HG03354 (cell line): ENCODE measurements at regions not wholly inside any gene's neighbourhood (a gene's known extent, or its start where the extent isn't known, plus 50 kb on each side); places are given as distances from the start of the nearest gene placed in this dataset.

ENCODE experiments used
- ATAC-seq: cut with Tn5 transposase; IDR thresholded peaks from one replicate; pipeline ENCODE4 v1.9.1; 2021; ENCODE audit warnings: mild to moderate bottlenecking; ENCODE audit not compliant: unreplicated experiment, poor library complexity, severe bottlenecking

DNA sequence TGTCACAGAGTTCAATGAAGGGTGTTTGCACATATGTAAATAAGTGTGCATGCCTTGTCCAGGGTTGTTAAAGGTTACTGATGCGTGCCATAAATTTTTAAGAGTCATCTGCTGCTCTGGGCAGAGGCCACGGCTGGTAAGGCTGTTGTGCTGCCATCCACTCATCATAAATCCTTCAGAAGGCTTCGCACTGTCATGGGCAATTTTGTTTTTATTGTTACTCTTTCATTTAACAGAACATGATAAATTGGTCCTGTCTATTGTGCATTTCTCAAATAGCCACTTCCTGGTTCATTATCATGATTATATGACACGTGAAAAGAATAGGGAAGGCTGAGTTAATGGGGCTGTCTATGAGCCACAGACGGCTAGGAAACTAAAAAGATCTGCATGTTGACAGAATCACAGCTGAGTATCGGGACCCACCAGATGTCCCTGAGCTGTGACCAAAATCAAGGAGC lies 634.3 kb upstream of the SOX11 start:
- ATAC-seq: no peak

DNA sequence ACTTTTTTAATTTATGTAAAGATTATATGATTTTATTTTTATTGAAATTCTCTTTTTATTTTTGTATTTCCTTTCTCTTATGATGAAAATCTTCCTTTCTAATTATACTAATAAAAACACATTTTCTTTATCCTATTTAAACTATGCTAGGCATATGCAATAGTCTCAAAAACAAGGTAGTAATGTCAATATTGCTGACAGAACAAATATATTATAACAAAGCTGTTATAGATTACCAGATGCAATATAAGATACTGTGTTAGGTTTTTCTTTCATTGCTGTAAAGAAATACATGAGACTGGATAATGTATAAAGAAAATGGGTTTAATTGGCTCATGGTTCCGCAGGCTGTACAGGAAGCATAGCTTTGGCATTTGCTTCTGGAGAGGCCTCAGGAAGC lies 631.2 kb upstream of the SOX11 start:
- ATAC-seq: no peak

- ATAC-seq: no peak
Observed at GRCh38 chr2:5064687-5065086, 627.5 kb upstream of the SOX11 start.

GRCh38 chr2:5067816-5068215 lies 624.4 kb upstream of the SOX11 start:
- no peak for ATAC-seq

DNA sequence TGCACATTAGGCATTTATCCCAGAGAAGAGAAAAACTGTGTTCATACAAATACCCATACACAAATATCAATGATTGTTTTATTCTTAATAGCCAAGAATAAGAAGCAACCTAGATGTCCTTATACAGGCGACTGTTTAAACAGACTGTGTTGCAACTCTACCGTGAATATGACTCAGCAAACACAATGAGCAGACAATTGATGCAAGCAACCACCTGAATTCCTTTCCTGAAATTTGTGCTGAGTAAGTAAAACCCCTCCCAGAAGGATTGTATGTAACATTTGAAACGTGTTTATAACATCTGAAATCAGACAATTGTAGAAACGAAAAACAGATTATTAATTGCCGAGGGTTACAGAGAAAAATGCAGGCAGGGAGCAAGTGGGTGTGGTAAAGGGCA lies 621.9 kb upstream of the SOX11 start:
- no peak for ATAC-seq

- no peak for ATAC-seq
Observed at GRCh38 chr2:5074733-5075132, 617.5 kb upstream of the SOX11 start.

DNA sequence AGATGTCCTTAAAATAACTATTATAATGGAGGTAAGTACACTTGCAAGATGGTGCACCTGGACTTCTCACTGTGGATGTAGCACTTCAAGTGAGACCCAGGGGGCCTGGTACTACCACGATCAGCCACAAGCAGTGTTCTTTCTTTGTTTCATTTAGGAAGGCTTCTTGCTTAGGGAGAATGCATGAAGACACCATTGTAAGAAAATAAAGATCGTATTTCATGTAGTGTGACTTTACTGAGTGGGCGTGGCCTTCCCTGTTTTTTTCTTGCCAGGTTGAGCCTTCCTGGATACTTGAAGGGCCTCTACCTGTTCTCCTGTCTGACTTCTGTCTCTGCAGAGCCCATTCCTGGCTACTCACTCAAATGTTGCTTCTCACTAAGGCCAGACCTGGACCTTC lies 615.6 kb upstream of the SOX11 start:
- no peak for ATAC-seq

DNA sequence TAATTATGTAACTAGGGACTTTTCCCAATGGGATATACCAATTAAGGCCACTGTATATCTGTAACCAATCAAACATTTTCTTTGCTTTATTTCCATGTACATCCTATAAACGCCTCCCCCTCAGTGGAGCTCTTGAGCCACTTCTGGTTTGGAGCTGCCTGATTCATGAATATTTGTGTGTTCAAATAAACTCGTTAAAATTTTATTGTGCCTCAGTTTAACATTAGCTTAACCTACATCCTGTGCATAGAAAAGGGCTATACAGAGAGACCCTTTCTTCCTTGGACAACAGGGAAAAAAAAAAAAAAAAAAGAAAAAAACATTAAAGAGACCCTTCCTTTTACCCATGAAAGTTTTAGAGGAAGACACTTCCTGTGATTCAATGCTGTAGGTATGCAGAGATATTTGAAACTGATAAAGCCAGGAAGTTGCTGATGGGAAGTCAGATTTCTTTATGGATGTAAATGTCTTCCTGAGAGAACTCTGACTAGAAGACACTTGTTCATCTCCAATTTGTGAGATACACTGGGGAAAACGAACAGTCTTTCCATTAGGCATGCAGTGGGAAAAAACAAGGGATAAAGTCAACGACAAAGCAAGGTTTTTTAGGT lies 614.6 kb upstream of the SOX11 start:
- no peak for ATAC-seq

GRCh38 chr2:5083402-5083801 lies 608.8 kb upstream of the SOX11 start:
- no peak for ATAC-seq

DNA sequence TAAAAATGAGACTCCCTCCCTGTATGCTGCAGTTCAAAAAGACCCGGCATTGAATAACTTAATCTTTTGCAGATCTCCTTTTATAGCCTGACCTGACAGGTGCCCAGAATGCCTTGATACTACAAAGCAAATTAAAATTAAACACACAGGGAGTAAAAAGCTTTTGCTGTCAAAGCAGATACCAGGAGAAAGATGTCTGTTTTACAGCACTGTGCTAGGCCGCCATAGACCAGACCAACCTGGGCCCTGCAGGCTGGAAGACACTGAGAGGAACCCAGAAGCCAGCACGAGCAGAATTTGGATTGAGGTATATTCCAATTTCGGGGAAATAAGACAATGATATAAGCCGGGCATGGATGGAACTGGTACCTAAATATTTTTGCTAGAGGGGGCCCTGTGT lies 602.8 kb upstream of the SOX11 start:
- ATAC-seq: no peak

GRCh38 chr2:5093056-5093455 lies 599.1 kb upstream of the SOX11 start:
- ATAC-seq: no peak

- ATAC-seq: no peak
Observed at GRCh38 chr2:5093518-5093917, 598.7 kb upstream of the SOX11 start.

GRCh38 chr2:5094192-5094591 lies 598.0 kb upstream of the SOX11 start:
- ATAC-seq: no peak

GRCh38 chr2:5098286-5098685 lies 593.9 kb upstream of the SOX11 start:
- no peak for ATAC-seq

GRCh38 chr2:5102823-5103222 lies 589.4 kb upstream of the SOX11 start:
- no peak for ATAC-seq

- no peak for ATAC-seq
Observed at GRCh38 chr2:5111581-5111980, 580.6 kb upstream of the SOX11 start.

DNA sequence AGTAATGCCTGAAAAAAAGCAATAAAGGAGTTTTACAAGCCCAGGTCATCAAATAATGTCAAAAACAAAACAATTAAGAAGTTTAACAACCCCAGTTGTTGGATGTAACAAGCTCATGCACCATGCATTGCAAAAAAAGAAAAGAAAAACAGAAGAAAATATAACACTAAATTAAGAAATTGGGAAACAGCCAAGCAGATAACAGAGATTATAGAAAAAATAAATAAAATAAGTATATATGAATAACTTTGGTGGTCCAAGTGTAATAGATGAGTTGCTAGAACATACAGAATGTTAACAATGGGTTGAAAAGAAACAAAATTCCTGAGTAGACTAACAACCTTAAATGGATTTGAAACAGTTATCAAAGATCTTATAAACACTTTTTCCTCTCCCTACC lies 573.1 kb upstream of the SOX11 start:
- ATAC-seq: no peak

DNA sequence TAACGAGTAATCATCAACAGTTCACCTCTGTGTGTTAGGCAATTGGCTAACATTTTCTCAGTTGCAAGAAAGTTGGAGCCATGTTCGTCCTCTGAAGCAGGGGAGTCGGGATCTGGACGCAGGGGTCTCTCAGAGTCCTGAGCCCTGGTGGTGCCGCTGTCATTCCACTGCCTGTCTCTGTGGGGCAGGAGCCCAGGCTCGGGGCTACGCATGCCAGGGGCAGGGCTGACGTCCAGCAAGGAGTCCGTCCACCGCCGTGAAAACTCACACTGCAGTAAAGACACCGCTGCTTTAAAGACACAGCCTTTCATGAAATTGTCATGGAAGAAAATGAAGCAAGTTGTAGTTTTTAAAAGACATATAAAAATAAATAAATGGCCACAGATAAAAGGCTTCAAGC lies 571.1 kb upstream of the SOX11 start:
- ATAC-seq: no peak

DNA sequence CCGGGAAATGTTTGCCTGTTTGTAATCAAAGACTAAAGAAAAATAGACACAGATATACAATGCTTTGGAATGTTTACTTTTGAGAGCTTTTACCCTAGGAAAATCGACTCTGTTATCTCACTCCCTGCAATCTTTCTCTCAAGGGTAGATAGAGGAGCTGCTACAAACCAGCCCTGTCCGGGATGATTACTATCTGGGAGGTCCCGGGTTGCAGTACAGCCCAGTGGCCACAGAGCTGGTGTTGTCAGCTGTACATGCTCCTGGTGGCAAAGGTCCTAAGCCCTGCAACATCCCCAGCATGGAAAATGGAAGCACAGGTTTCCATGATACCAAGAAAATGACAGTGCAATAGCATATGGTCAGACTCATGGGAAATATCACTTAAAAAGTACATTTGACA lies 570.5 kb upstream of the SOX11 start:
- ATAC-seq: no peak

DNA sequence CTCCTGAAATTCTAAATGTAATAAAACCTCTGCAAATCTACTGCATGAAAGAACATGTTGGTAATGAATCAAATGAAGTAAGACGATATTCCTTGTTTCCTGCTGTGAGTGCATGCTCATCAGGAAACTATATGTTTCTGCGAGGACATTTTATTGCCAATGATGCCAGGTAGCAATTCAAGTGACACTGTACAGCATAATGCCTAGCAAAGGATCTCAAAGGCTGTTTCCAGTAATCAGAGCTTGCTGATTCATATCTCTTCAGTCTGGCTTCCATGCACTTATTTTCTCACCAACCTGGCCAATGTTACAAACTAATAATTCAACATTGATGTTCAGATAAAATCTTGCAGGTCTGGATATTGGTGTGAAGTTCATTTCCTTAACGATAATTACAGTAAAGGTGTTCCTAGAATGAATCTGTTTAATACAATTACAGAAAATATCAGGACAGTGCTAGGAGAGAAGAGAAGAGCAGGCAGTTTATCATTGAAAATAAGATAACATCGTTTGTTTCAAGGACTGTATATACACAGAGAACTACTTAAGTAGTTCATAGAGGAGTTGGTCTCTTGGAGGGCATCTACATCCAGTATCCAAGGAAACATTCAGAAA lies 568.5 kb upstream of the SOX11 start:
- no peak for ATAC-seq

GRCh38 chr2:5125017-5125730 lies 567.0 kb upstream of the SOX11 start:
- no peak for ATAC-seq
